ENCODE measurements at regions not wholly inside any gene's neighbourhood (a gene's known extent, or its start where the extent isn't known, plus 50 kb on each side); places are given as distances from the start of the nearest gene placed in this dataset.

DNA sequence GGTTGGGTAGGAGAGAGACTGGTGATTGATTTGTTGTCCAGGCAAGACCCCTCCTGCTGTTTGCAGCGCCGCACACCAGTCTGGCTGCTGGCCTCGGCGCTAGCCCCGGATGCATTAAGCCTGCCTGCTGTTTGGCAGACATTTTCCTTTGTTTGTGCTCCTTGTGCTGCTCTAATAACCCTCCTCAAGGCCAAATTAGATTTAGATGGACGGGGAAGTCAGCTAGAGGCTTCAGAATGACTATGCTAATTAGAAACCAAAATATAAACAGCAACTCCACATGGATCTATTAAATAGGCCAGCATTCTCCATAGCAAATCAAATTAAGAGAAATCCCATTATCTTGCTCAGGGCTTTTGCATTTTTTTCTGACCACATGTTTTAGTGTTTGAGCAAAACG lies 445.2 kb downstream of the SQOR start:
- no peaks in the 10 kb centered on the region for H3K9me3 ChIP-seq (ENCODE audit: control insufficient read depth in 4 of 4, low read length in 3 of 4)
- H3K36me3 ChIP-seq (ENCODE audit: control insufficient read depth in 4 of 4, insufficient read depth in 3 of 4, low read depth in 1 of 4, low read length in 3 of 4): no peaks in the 10 kb centered on the region
- TF ChIP-seq GABPA (IDR thresholded peaks at IDR 0.05 in 1 of 2, conservative IDR thresholded peaks at IDR 0.05 in 1 of 2): no peak
- no peak for TF ChIP-seq HNF4A (conservative IDR thresholded peaks at IDR 0.05)
- TF ChIP-seq FOXA1 (IDR thresholded peaks at IDR 0.05): no peak
- TF ChIP-seq TAF1 (conservative IDR thresholded peaks at IDR 0.05): no peak
- no peak for TF ChIP-seq SP1 (IDR thresholded peaks at IDR 0.05)
- no peak for TF ChIP-seq RXRA (IDR thresholded peaks at IDR 0.05)
- TF ChIP-seq FOXA2 (IDR thresholded peaks at IDR 0.05): no peak
- TF ChIP-seq JUND (IDR thresholded peaks at IDR 0.05): no peak
- TF ChIP-seq, protein P1, sequence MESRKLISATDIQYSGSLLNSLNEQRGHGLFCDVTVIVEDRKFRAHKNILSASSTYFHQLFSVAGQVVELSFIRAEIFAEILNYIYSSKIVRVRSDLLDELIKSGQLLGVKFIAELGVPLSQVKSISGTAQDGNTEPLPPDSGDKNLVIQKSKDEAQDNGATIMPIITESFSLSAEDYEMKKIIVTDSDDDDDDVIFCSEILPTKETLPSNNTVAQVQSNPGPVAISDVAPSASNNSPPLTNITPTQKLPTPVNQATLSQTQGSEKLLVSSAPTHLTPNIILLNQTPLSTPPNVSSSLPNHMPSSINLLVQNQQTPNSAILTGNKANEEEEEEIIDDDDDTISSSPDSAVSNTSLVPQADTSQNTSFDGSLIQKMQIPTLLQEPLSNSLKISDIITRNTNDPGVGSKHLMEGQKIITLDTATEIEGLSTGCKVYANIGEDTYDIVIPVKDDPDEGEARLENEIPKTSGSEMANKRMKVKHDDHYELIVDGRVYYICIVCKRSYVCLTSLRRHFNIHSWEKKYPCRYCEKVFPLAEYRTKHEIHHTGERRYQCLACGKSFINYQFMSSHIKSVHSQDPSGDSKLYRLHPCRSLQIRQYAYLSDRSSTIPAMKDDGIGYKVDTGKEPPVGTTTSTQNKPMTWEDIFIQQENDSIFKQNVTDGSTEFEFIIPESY (IDR thresholded peaks at IDR 0.05): no peak
- no peak for TF ChIP-seq YY1 (IDR thresholded peaks at IDR 0.05)
- no peak for TF ChIP-seq RAD21 (IDR thresholded peaks at IDR 0.05)
- no peak for TF ChIP-seq EGR1 (IDR thresholded peaks at IDR 0.05; ENCODE audit: low read depth in 2 of 2)
- no peak for TF ChIP-seq NR2F2 (IDR thresholded peaks at IDR 0.05)
- no peak for TF ChIP-seq CTCF (IDR thresholded peaks at IDR 0.05; ENCODE audit: low read depth, low read length, missing input control)
- TF ChIP-seq, protein P2, sequence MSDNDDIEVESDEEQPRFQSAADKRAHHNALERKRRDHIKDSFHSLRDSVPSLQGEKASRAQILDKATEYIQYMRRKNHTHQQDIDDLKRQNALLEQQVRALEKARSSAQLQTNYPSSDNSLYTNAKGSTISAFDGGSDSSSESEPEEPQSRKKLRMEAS (IDR thresholded peaks at IDR 0.05): no peak
- TF ChIP-seq, protein P3, sequence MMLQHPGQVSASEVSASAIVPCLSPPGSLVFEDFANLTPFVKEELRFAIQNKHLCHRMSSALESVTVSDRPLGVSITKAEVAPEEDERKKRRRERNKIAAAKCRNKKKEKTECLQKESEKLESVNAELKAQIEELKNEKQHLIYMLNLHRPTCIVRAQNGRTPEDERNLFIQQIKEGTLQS (IDR thresholded peaks at IDR 0.05): no peak
- WGBS: 44% methylated on average over 7 of the region's 7 CpGs
- no peak overlapping the region for H3K4me3 ChIP-seq (ENCODE audit: low read depth in 1 of 3, low read length in 3 of 3)
- no peak for DNase-seq (ENCODE audit: low spot score)
- H3K27ac ChIP-seq (ENCODE audit: low read depth in 1 of 2, low read length in 2 of 2): no peak overlapping the region
- no peaks in the 10 kb centered on the region for H3K4me1 ChIP-seq (ENCODE audit: control insufficient read depth in 4 of 4, insufficient read depth in 4 of 4, low read length in 3 of 4)
- H3K27me3 ChIP-seq (ENCODE audit: control insufficient read depth in 4 of 4, insufficient read depth in 4 of 4, low read length in 3 of 4): no peaks in the 10 kb centered on the region
- H3K9ac ChIP-seq (ENCODE audit: low read depth in 1 of 2, low read length in 2 of 2): no peak overlapping the region

DNA sequence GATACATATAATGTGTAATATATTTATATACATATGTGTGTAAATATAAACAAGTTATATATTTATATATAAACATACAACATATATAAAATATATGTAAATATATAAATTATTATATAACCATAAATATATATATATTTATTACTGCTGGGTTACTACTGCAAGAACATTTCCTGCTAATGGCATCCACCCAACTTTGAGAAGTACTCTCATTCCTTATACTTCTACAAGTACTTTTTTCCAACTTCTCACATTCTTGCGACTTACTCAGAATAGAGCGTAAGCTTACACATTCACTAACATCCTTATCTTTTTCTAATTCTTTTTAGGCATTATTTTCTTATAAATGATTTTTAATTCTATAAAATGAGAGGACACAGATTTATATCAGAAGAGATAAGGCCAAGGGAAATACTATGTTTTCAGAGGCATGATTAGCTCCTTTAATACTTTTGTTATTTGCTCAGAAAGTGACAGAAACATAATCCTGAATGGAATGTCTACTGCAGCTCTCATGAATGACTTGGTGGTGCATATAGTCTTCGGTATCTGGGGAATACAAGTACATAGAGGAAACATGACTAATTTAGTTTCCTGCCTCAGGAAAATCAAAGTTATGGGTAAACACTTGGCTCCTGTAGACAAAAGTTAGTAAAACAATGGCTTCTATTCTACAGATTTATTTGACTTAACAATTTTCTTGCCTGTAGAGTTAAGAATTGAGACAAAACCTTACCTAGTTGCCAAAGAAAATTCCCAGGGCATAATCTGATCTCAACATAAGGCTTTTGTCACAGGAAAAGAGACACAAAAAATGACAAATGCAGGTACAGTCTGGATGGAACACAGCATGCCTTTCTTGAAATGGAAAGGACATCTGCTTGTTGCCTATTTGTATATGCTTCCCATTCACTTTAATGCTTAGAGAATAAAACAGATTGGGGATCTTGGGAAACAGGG lies 453.9 kb downstream of the SQOR start:
- Histone ChIP-seq H3K27ac (ENCODE audit: low read depth in 1 of 2, low read length in 2 of 2) (no peak overlapping the region), H3K36me3 (ENCODE audit: control insufficient read depth in 4 of 4, insufficient read depth in 3 of 4, low read depth in 1 of 4, low read length in 3 of 4) (no peaks in the 10 kb centered on the region), H3K9me3 (ENCODE audit: control insufficient read depth in 4 of 4, low read length in 3 of 4) (no peaks in the 10 kb centered on the region), H3K27me3 (ENCODE audit: control insufficient read depth in 4 of 4, insufficient read depth in 4 of 4, low read length in 3 of 4) (peaks cover 0 to 2% (median 0%) of the 10 kb centered on the region in 4 donors), H3K4me3 (ENCODE audit: low read depth in 1 of 3, low read length in 3 of 3) (no peak overlapping the region), H3K4me1 (ENCODE audit: control insufficient read depth in 4 of 4, insufficient read depth in 4 of 4, low read length in 3 of 4) (no peaks in the 10 kb centered on the region), H3K9ac (ENCODE audit: low read depth in 1 of 2, low read length in 2 of 2) (no peak overlapping the region)
- DNase-seq (ENCODE audit: low spot score): no peak
- TF ChIP-seq, protein P2 (IDR thresholded peaks at IDR 0.05): no peak
- TF ChIP-seq JUND (IDR thresholded peaks at IDR 0.05): no peak
- TF ChIP-seq, protein P1 (IDR thresholded peaks at IDR 0.05): no peak
- TF ChIP-seq NR2F2 (IDR thresholded peaks at IDR 0.05): no peak
- 89% methylated on average over 3 of the region's 3 CpGs for WGBS
